ENCODE measurements at regions not wholly inside any gene's neighbourhood (a gene's known extent, or its start where the extent isn't known, plus 50 kb on each side); places are given as distances from the start of the nearest gene placed in this dataset.

DNA sequence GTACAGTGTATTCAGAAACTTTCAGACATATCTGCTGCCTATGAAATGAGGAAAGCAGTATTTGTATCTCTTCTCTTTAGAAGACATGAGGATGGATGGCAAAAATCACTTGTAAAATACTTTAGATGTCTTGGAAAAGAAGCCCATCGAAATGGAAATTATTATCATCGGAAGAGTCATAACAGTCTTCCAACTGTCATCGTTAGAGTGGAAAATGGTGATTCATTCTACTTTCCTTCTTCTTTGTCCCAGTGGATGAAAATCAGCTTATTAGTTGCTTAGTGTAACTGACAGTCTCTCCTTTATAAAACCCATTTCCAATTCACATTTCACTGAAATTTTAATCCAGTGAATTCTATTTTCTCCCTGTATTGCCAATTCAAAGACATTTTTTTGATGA is 1323.7 kb upstream of the PIK3C3 start:
- TF ChIP-seq ZNF274 (IDR thresholded peaks at IDR 0.05; ENCODE audit: low read depth, low read length): no peak
- TF ChIP-seq SUZ12 (IDR thresholded peaks at IDR 0.05; ENCODE audit: extremely low read depth, insufficient read depth, insufficient read length): no peak
- TF ChIP-seq YY1 (IDR thresholded peaks at IDR 0.05; ENCODE audit: insufficient read depth, insufficient read length): no peak

Data from NT2/D1 (cell line).